ENCODE measurements at regions not wholly inside any gene's neighbourhood (a gene's known extent, or its start where the extent isn't known, plus 50 kb on each side); places are given as distances from the start of the nearest gene placed in this dataset.

GRCh38 chr4:89404530-89404929, 96.9 kb upstream of the GPRIN3 start:
- Histone ChIP-seq H3K27ac (ENCODE audit: low read depth) (no peak overlapping the region), H3K36me3 (ENCODE audit: insufficient read depth) (no peaks in the 10 kb centered on the region), H3K4me1 (ENCODE audit: insufficient read depth) (no peaks in the 10 kb centered on the region), H3K4me3 (ENCODE audit: low read depth, low read length) (no peak overlapping the region)
- DNase-seq (ENCODE audit: extremely low spot score), result no peak
- 71% methylated on average over 3 of the region's 3 CpGs for WGBS

- Histone ChIP-seq H3K4me1 (ENCODE audit: insufficient read depth) (no peaks in the 10 kb centered on the region), H3K36me3 (ENCODE audit: insufficient read depth) (no peaks in the 10 kb centered on the region), H3K27ac (ENCODE audit: low read depth) (no peak overlapping the region), H3K4me3 (ENCODE audit: low read depth, low read length) (no peak overlapping the region)
- WGBS, result 83% methylated on average over 2 of the region's 2 CpGs
- no peak for DNase-seq (ENCODE audit: extremely low spot score)
These were observed 96.2 kb upstream of the GPRIN3 start for GRCh38 chr4:89403826-89404225.

- H3K36me3 ChIP-seq (ENCODE audit: insufficient read depth), result no peaks in the 10 kb centered on the region
- no peak overlapping the region for H3K27ac ChIP-seq (ENCODE audit: low read depth)
- WGBS, result 69% methylated on average over 7 of the region's 7 CpGs
- no peak for DNase-seq (ENCODE audit: extremely low spot score)
- H3K4me3 ChIP-seq (ENCODE audit: low read depth, low read length), result no peak overlapping the region
- H3K4me1 ChIP-seq (ENCODE audit: insufficient read depth), result no peaks in the 10 kb centered on the region
These were observed 92.9 kb upstream of the GPRIN3 start for GRCh38 chr4:89400287-89401035.

- Histone ChIP-seq H3K36me3 (ENCODE audit: insufficient read depth) (no peaks in the 10 kb centered on the region), H3K4me3 (ENCODE audit: low read depth, low read length) (no peak overlapping the region), H3K4me1 (ENCODE audit: insufficient read depth) (no peaks in the 10 kb centered on the region), H3K27ac (ENCODE audit: low read depth) (no peak overlapping the region)
- no peak for DNase-seq (ENCODE audit: extremely low spot score)
These were observed 91.0 kb upstream of the GPRIN3 start for GRCh38 chr4:89398644-89399043.

GRCh38 chr4:89398146-89398545, 90.5 kb upstream of the GPRIN3 start:
- no peak for DNase-seq (ENCODE audit: extremely low spot score)
- no peak overlapping the region for H3K27ac ChIP-seq (ENCODE audit: low read depth)
- 57% methylated on average over 4 of the region's 4 CpGs for WGBS
- no peaks in the 10 kb centered on the region for H3K4me1 ChIP-seq (ENCODE audit: insufficient read depth)
- no peak overlapping the region for H3K4me3 ChIP-seq (ENCODE audit: low read depth, low read length)
- H3K36me3 ChIP-seq (ENCODE audit: insufficient read depth), result no peaks in the 10 kb centered on the region

GRCh38 chr4:89397441-89397840, 89.8 kb upstream of the GPRIN3 start:
- no peak overlapping the region for H3K4me3 ChIP-seq (ENCODE audit: low read depth, low read length)
- no peak overlapping the region for H3K27ac ChIP-seq (ENCODE audit: low read depth)
- WGBS, result 61% methylated on average over 1 of the region's 1 CpG
- no peaks in the 10 kb centered on the region for H3K4me1 ChIP-seq (ENCODE audit: insufficient read depth)
- H3K36me3 ChIP-seq (ENCODE audit: insufficient read depth), result no peaks in the 10 kb centered on the region
- DNase-seq (ENCODE audit: extremely low spot score), result no peak

GRCh38 chr4:89382439-89382838, 74.8 kb upstream of the GPRIN3 start:
- Histone ChIP-seq H3K4me3 (ENCODE audit: low read depth, low read length) (no peak overlapping the region), H3K4me1 (ENCODE audit: insufficient read depth) (no peaks in the 10 kb centered on the region), H3K27ac (ENCODE audit: low read depth) (no peak overlapping the region), H3K36me3 (ENCODE audit: insufficient read depth) (no peaks in the 10 kb centered on the region)
- WGBS, result 63% methylated on average over 2 of the region's 2 CpGs
- DNase-seq (ENCODE audit: extremely low spot score), result no peak

- 74% methylated on average over 1 of the region's 1 CpG for WGBS
- DNase-seq (ENCODE audit: extremely low spot score), result no peak
- H3K4me3 ChIP-seq (ENCODE audit: low read depth, low read length), result no peak overlapping the region
- H3K4me1 ChIP-seq (ENCODE audit: insufficient read depth), result no peaks in the 10 kb centered on the region
- H3K36me3 ChIP-seq (ENCODE audit: insufficient read depth), result no peaks in the 10 kb centered on the region
- no peak overlapping the region for H3K27ac ChIP-seq (ENCODE audit: low read depth)
These were observed 73.4 kb upstream of the GPRIN3 start for GRCh38 chr4:89380980-89381379.

- H3K27ac ChIP-seq (ENCODE audit: low read depth), result no peak overlapping the region
- no peaks in the 10 kb centered on the region for H3K36me3 ChIP-seq (ENCODE audit: insufficient read depth)
- H3K4me1 ChIP-seq (ENCODE audit: insufficient read depth), result no peaks in the 10 kb centered on the region
- WGBS, result 80% methylated on average over 1 of the region's 1 CpG
- H3K4me3 ChIP-seq (ENCODE audit: low read depth, low read length), result no peak overlapping the region
- DNase-seq (ENCODE audit: extremely low spot score), result no peak
These were observed 72.0 kb upstream of the GPRIN3 start for GRCh38 chr4:89379511-89380044.

- Histone ChIP-seq H3K36me3 (ENCODE audit: insufficient read depth) (no peaks in the 10 kb centered on the region), H3K4me1 (ENCODE audit: insufficient read depth) (no peaks in the 10 kb centered on the region), H3K27ac (ENCODE audit: low read depth) (no peak overlapping the region), H3K4me3 (ENCODE audit: low read depth, low read length) (no peak overlapping the region)
- DNase-seq (ENCODE audit: extremely low spot score), result no peak
- 86% methylated on average over 4 of the region's 4 CpGs for WGBS
These were observed 65.8 kb upstream of the GPRIN3 start for GRCh38 chr4:89373394-89373793.

- Histone ChIP-seq H3K4me1 (ENCODE audit: insufficient read depth) (no peaks in the 10 kb centered on the region), H3K27ac (ENCODE audit: low read depth) (no peak overlapping the region), H3K36me3 (ENCODE audit: insufficient read depth) (no peaks in the 10 kb centered on the region), H3K4me3 (ENCODE audit: low read depth, low read length) (no peak overlapping the region)
- 62% methylated on average over 3 of the region's 3 CpGs for WGBS
- no peak for DNase-seq (ENCODE audit: extremely low spot score)
These were observed 64.0 kb upstream of the GPRIN3 start for GRCh38 chr4:89371614-89372013.

- Histone ChIP-seq H3K4me1 (ENCODE audit: insufficient read depth) (no peaks in the 10 kb centered on the region), H3K4me3 (ENCODE audit: low read depth, low read length) (no peak overlapping the region), H3K27ac (ENCODE audit: low read depth) (no peak overlapping the region), H3K36me3 (ENCODE audit: insufficient read depth) (no peaks in the 10 kb centered on the region)
- DNase-seq (ENCODE audit: extremely low spot score), result no peak
- WGBS, result 56% methylated on average over 2 of the region's 2 CpGs
These were observed 62.0 kb upstream of the GPRIN3 start for GRCh38 chr4:89369581-89369980.

GRCh38 chr4:89368861-89369260, 61.3 kb upstream of the GPRIN3 start:
- 69% methylated on average over 2 of the region's 2 CpGs for WGBS
- H3K4me1 ChIP-seq (ENCODE audit: insufficient read depth), result no peaks in the 10 kb centered on the region
- no peak for DNase-seq (ENCODE audit: extremely low spot score)
- no peak overlapping the region for H3K27ac ChIP-seq (ENCODE audit: low read depth)
- no peaks in the 10 kb centered on the region for H3K36me3 ChIP-seq (ENCODE audit: insufficient read depth)
- no peak overlapping the region for H3K4me3 ChIP-seq (ENCODE audit: low read depth, low read length)

GRCh38 chr4:89365776-89366175, 58.2 kb upstream of the GPRIN3 start:
- DNase-seq (ENCODE audit: extremely low spot score), result no peak
- WGBS, result 66% methylated on average over 2 of the region's 2 CpGs

GRCh38 chr4:89365375-89365774, 57.8 kb upstream of the GPRIN3 start:
- Histone ChIP-seq H3K4me3 (ENCODE audit: low read depth, low read length) (no peak overlapping the region), H3K27ac (ENCODE audit: low read depth) (no peak overlapping the region), H3K36me3 (ENCODE audit: insufficient read depth) (no peaks in the 10 kb centered on the region), H3K4me1 (ENCODE audit: insufficient read depth) (no peaks in the 10 kb centered on the region)
- no peak for DNase-seq (ENCODE audit: extremely low spot score)

More at GRCh38 chr4:89365776-89366175, 58.2 kb upstream of the GPRIN3 start:
- Histone ChIP-seq H3K4me1 (ENCODE audit: insufficient read depth) (no peaks in the 10 kb centered on the region), H3K36me3 (ENCODE audit: insufficient read depth) (no peaks in the 10 kb centered on the region), H3K27ac (ENCODE audit: low read depth) (no peak overlapping the region), H3K4me3 (ENCODE audit: low read depth, low read length) (no peak overlapping the region)

Measured in urinary bladder (tissue), 3 donors.